Gastroesophageal sphincter (tissue), 3 donors: ENCODE measurements at regions not wholly inside any gene's neighbourhood (a gene's known extent, or its start where the extent isn't known, plus 50 kb on each side); places are given as distances from the start of the nearest gene placed in this dataset.

Experiments used
- CTCF ChIP-seq, 4 experiments: fragments of 200-600 bp in 2 of 4; fragments of 450-650 bp in 2 of 4; sonication (generic) in 1 of 4; IDR thresholded peaks; one replicate each; pipeline ENCODE4 v1.5.1; 2017 to 2019; ENCODE audit warnings: antibody characterized with exemption in 4 of 4, mild to moderate bottlenecking in 2 of 4, moderate library complexity in 2 of 4
- POLR2AphosphoS5 ChIP-seq: sonication (generic); formaldehyde crosslinking; IDR thresholded peaks from one replicate; pipeline ENCODE4 v1.6.1; 2017; ENCODE audit warnings: antibody characterized with exemption

DNA sequence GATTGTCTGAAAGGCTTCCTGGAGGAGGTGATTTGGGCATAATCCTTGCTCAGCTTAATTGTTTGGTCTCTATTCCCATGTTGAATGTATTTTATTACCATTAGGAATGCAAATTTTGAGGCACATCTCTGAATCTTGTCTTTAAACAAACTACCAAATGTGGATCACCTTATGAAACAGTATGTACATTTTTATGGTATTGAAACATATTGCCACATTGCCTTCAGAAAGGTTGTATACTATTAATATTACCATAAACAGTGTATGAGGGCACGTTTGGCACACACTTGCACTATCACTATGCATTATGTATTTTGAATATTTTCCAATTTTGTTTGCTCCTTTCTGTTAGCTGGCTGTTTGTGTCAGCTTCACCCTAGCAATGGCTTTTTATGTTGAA, 60.0 kb upstream of the ALB start:
- TF ChIP-seq CTCF (IDR thresholded peaks at IDR 0.05), result no peak
- TF ChIP-seq POLR2AphosphoS5, result no peak
